Stimulated activated CD4-positive, alpha-beta T cell treated with anti-CD3 and anti-CD28 coated beads, Interleukin-2, amount 100 ng/mL, for 48 hours (primary cell): ENCODE measurements at regions not wholly inside any gene's neighbourhood (a gene's known extent, or its start where the extent isn't known, plus 50 kb on each side); places are given as distances from the start of the nearest gene placed in this dataset.

Source experiments
- DNase-seq, 2 donors: peaks; one replicate each; pipeline ENCODE4 v3.0.0-alpha.2; 2020

GRCh38 chr18:27619906-27620305 lies 434.8 kb upstream of the CHST9 start:
- DNase-seq: no peak

GRCh38 chr18:27619090-27619772 lies 434.1 kb upstream of the CHST9 start:
- no peak for DNase-seq

GRCh38 chr18:27616324-27616723 lies 431.2 kb upstream of the CHST9 start:
- DNase-seq: no peak

GRCh38 chr18:27614951-27615844 lies 430.1 kb upstream of the CHST9 start:
- DNase-seq: no peak

- no peak for DNase-seq
Measured at GRCh38 chr18:27609221-27609620, 424.1 kb upstream of the CHST9 start.

GRCh38 chr18:27608742-27609141 lies 423.6 kb upstream of the CHST9 start:
- DNase-seq: no peak

- no peak for DNase-seq
Measured at GRCh38 chr18:27608174-27608573, 423.1 kb upstream of the CHST9 start.

- DNase-seq: no peak
Measured at GRCh38 chr18:27606741-27607140, 421.6 kb upstream of the CHST9 start.

- peak; percentile 12 to 13 for DNase-seq
Measured at GRCh38 chr18:27605107-27605834, 420.2 kb upstream of the CHST9 start.

GRCh38 chr18:27604583-27604982 lies 419.5 kb upstream of the CHST9 start:
- DNase-seq: no peak

- no peak for DNase-seq
Measured at GRCh38 chr18:27602092-27602491, 417.0 kb upstream of the CHST9 start.

GRCh38 chr18:27600245-27600644 lies 415.1 kb upstream of the CHST9 start:
- DNase-seq: no peak

GRCh38 chr18:27599202-27599829 lies 414.2 kb upstream of the CHST9 start:
- peak; percentile 26 to 27 for DNase-seq

- no peak for DNase-seq
Measured at GRCh38 chr18:27595113-27595838, 410.2 kb upstream of the CHST9 start.

GRCh38 chr18:27585602-27586173 lies 400.6 kb upstream of the CHST9 start:
- no peak for DNase-seq

- no peak for DNase-seq
Measured at GRCh38 chr18:27583466-27583865, 398.4 kb upstream of the CHST9 start.

GRCh38 chr18:27582760-27583412 lies 397.8 kb upstream of the CHST9 start:
- no peak for DNase-seq

- no peak for DNase-seq
Measured at GRCh38 chr18:27581296-27581904, 396.3 kb upstream of the CHST9 start.

- no peak for DNase-seq
Measured at GRCh38 chr18:27579364-27579763, 394.3 kb upstream of the CHST9 start.

GRCh38 chr18:27577752-27578151 lies 392.6 kb upstream of the CHST9 start:
- DNase-seq: no peak

GRCh38 chr18:27577265-27577664 lies 392.2 kb upstream of the CHST9 start:
- DNase-seq: no peak
